ENCODE measurements at regions not wholly inside any gene's neighbourhood (a gene's known extent, or its start where the extent isn't known, plus 50 kb on each side); places are given as distances from the start of the nearest gene placed in this dataset.

DNA sequence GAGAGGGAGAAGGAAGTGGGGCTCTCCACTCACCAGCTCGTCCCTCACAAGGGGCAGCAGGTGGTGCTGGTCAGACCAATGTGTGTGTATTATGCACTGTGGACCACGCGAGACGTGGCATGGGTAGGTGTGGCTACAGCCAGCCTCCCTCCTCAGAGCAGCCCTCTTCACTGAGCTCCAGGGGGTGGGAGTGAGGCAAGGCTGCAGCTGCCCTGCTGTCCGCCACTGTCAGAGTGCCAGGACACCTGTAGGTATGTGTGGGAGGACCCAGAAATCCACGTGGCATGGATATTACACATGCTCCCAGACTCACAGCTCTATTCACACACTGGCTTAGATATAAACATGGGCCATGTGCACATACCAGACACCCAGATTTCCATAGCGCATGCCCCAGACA, 90.3 kb downstream of the VEGFA start:
- H3K9ac ChIP-seq (replicated peaks; ENCODE audit: extremely low read depth, insufficient read depth, low read length): no peak overlapping the region
- H3K27ac ChIP-seq (ENCODE audit: insufficient read depth, low read depth, low read length): no peak overlapping the region
- H3K4me1 ChIP-seq (ENCODE audit: control insufficient read depth, extremely low read depth, insufficient read depth, low read length): no peaks in the 10 kb centered on the region
- H3K4me3 ChIP-seq (replicated peaks in 1 of 3; ENCODE audit: insufficient read depth in 1 of 3, low read depth in 1 of 3, low read length in 3 of 3): no peak overlapping the region
- no peak overlapping the region for H3K4me2 ChIP-seq (ENCODE audit: insufficient read depth, low read length)
- TF ChIP-seq, protein P1, sequence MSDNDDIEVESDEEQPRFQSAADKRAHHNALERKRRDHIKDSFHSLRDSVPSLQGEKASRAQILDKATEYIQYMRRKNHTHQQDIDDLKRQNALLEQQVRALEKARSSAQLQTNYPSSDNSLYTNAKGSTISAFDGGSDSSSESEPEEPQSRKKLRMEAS (IDR thresholded peaks at IDR 0.05; ENCODE audit: insufficient read depth, insufficient read length): no peak
- TF ChIP-seq JUN (IDR thresholded peaks at IDR 0.05; ENCODE audit: borderline replicate concordance, insufficient read depth, insufficient read length, low read depth) (no peak), MYC (IDR thresholded peaks at IDR 0.05; ENCODE audit: low read depth, low read length) (no peak), GATA2 (IDR thresholded peaks at IDR 0.05; ENCODE audit: insufficient read depth, insufficient read length, low read depth, low read length) (no peak), POLR2A (IDR thresholded peaks at IDR 0.05; ENCODE audit: low read depth, low read length) (no peak), EZH2 (IDR thresholded peaks at IDR 0.05; ENCODE audit: borderline replicate concordance, low read depth, low read length, severe bottlenecking) (no peak), POLR2AphosphoS5 (IDR thresholded peaks at IDR 0.05; ENCODE audit: insufficient read depth, low read depth, low read length) (no peak), FOS (IDR thresholded peaks at IDR 0.05; ENCODE audit: borderline replicate concordance, insufficient read depth, low read length) (no peak), CTCF (IDR thresholded peaks at IDR 0.05; ENCODE audit: extremely low read depth in 1 of 2, insufficient read depth in 1 of 2, low read depth in 1 of 2, low read length in 2 of 2) (no peak)
- no peaks in the 10 kb centered on the region for H4K20me1 ChIP-seq (replicated peaks; ENCODE audit: control insufficient read depth, extremely low read depth, insufficient read depth, low read length)
- no peaks in the 10 kb centered on the region for H3K9me1 ChIP-seq (replicated peaks; ENCODE audit: control insufficient read depth, extremely low read depth, insufficient read depth, low read length)
- H3K79me2 ChIP-seq (ENCODE audit: control insufficient read depth, insufficient read depth, low read length): no peaks in the 10 kb centered on the region
- BruUV-seq (replicated peaks): no TSS peak
- dilution Hi-C loops (cut with MboI; ENCODE audit: extremely low pct_ligation_motif_present, low sequenced_read_pairs) (no loop called here), intact Hi-C loops (cut with micrococcal nuclease) (no loop called here)
- no peaks in the 10 kb centered on the region for H3K36me3 ChIP-seq (ENCODE audit: control insufficient read depth in 2 of 2, extremely low read depth in 1 of 2, insufficient read depth in 2 of 2, low read length in 2 of 2)
- FAIRE-seq (no peak), DNase-seq (ENCODE audit: low read depth, low spot score) (no peak)
- H2AFZ ChIP-seq (ENCODE audit: low read depth, low read length): no peak overlapping the region
- POLR2A ChIA-PET: no interaction called here
- peaks cover 8 to 10% of the 10 kb centered on the region in 2 experiments for H3K27me3 ChIP-seq (ENCODE audit: control insufficient read depth in 2 of 2, insufficient read depth in 2 of 2, low read length in 2 of 2)
- H3K9me3 ChIP-seq (replicated peaks; ENCODE audit: control insufficient read depth, insufficient read depth, low read length): no peaks in the 10 kb centered on the region
- CTCF ChIA-PET: interaction anchor here (1.0 kb wide), 1 partner anchor 213 kb away, joined by 3 read pairs; no protein-coding TSS in a partner anchor

Data from endothelial cell of umbilical vein (primary cell).